ENCODE measurements at regions not wholly inside any gene's neighbourhood (a gene's known extent, or its start where the extent isn't known, plus 50 kb on each side); places are given as distances from the start of the nearest gene placed in this dataset.

DNA sequence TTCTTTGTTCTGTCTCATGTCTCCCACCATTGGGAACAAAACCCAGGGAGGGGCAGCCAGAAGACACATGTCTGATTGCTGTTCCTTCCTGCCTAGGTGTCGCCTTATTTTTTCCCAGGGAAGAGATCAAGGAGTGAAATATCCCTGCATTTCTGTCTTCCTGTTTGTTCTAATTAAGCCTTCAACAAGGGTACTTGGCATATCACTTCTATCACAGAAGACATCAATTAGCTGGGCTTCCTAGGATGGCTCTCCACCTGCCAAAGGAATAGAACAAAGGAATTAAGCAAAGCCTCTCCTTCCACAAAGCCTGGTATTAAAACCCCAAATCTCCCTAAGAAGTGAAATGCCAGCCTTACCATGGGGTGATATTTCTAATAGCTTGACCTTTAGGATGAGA lies 299.5 kb upstream of the CD180 start:
- Histone ChIP-seq H3K4me1 (ENCODE audit: control insufficient read depth in 2 of 2, insufficient read depth in 2 of 2, low read length in 2 of 2) (no peaks in the 10 kb centered on the region), H2AFZ (ENCODE audit: insufficient read depth, low read depth, low read length, poor library complexity, severe bottlenecking) (no peak overlapping the region), H3K36me3 (replicated peaks in 1 of 2; ENCODE audit: control extremely low read depth in 1 of 2, control insufficient read depth in 1 of 2, extremely low read depth in 1 of 2, insufficient read depth in 2 of 2, low read length in 1 of 2) (no peaks in the 10 kb centered on the region), H3K4me2 (replicated peaks; ENCODE audit: low read depth, low read length, poor library complexity, severe bottlenecking) (no peak overlapping the region), H3K79me2 (ENCODE audit: control insufficient read depth, insufficient read depth, low read length) (no peaks in the 10 kb centered on the region), H3K27me3 (replicated peaks in 1 of 4; ENCODE audit: control extremely low read depth in 1 of 4, control insufficient read depth in 3 of 4, insufficient read depth in 4 of 4, low read length in 3 of 4) (no peaks in the 10 kb centered on the region), H3K9ac (ENCODE audit: low read length) (no peak overlapping the region), H3K4me3 (ENCODE audit: control extremely low read depth in 1 of 5, extremely low read depth in 1 of 5, insufficient read depth in 1 of 5, low read depth in 2 of 5, low read length in 4 of 5) (no peak overlapping the region), H4K20me1 (ENCODE audit: control insufficient read depth, insufficient read depth, low read length, poor library complexity, severe bottlenecking) (no peaks in the 10 kb centered on the region), H3K27ac (ENCODE audit: low read length in 2 of 2) (no peak overlapping the region), H3K9me3 (ENCODE audit: control extremely low read depth in 1 of 3, control insufficient read depth in 2 of 3, insufficient read depth in 1 of 3, low read length in 2 of 3) (no peaks in the 10 kb centered on the region)
- ATAC-seq (ENCODE audit: low read depth) = no peak
- POLR2A ChIA-PET = no interaction called here
- no peaks in the 10 kb centered on the region for H3K4me1 Mint-ChIP-seq
- WGBS (ENCODE audit: insufficient coverage) = 100% methylated on average over 1 of the region's 1 CpG
- H3K4me3 Mint-ChIP-seq = no peak overlapping the region
- peaks cover 5% of the 10 kb centered on the region for H3K9me3 Mint-ChIP-seq (ENCODE audit: insufficient read depth)
- no peak for DNase-seq
- CTCF ChIA-PET = no interaction called here
- intact Hi-C loops (cut with micrococcal nuclease) = no loop called here
- no peaks in the 10 kb centered on the region for H3K27me3 Mint-ChIP-seq
- no peak overlapping the region for H3K27ac Mint-ChIP-seq
- TF ChIP-seq EZH2 (IDR thresholded peaks at IDR 0.05; ENCODE audit: borderline replicate concordance, insufficient read depth, low read depth, low read length, poor library complexity, severe bottlenecking) (no peak), CTCF (IDR thresholded peaks at IDR 0.05) (no peak)

DNA sequence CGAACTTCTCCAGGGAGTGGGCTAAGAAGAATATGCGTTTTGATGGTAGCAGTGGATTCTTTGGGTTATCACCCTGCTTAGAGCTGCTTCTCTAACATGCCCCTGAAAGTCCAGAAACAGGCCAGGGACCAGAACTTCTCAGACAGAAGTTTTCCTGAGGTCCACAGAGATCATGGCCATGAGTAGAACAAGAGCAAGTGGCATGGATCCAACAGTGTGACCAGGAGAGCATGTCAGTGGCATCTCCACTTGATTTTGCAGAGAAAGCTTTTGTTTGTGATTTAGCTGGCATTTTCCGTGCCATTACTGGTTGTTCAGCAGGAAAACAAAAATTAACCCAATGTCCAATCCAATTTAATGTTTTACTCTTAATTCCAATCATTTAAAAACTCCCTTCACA lies 298.5 kb upstream of the CD180 start:
- H4K20me1 ChIP-seq (ENCODE audit: control insufficient read depth, insufficient read depth, low read length, poor library complexity, severe bottlenecking) = no peaks in the 10 kb centered on the region
- H3K9ac ChIP-seq (ENCODE audit: low read length) = no peak overlapping the region
- H3K36me3 ChIP-seq (replicated peaks in 1 of 2; ENCODE audit: control extremely low read depth in 1 of 2, control insufficient read depth in 1 of 2, extremely low read depth in 1 of 2, insufficient read depth in 2 of 2, low read length in 1 of 2) = no peaks in the 10 kb centered on the region
- TF ChIP-seq EZH2 (IDR thresholded peaks at IDR 0.05; ENCODE audit: borderline replicate concordance, insufficient read depth, low read depth, low read length, poor library complexity, severe bottlenecking) (no peak), CTCF (IDR thresholded peaks at IDR 0.05) (no peak)
- Mint-ChIP-seq H3K4me3 (no peak overlapping the region), H3K4me1 (no peaks in the 10 kb centered on the region), H3K9me3 (ENCODE audit: insufficient read depth) (peaks cover 3% of the 10 kb centered on the region), H3K27ac (no peak overlapping the region), H3K27me3 (no peaks in the 10 kb centered on the region)
- H3K4me3 ChIP-seq (ENCODE audit: control extremely low read depth in 1 of 5, extremely low read depth in 1 of 5, insufficient read depth in 1 of 5, low read depth in 2 of 5, low read length in 4 of 5) = no peak overlapping the region
- H2AFZ ChIP-seq (ENCODE audit: insufficient read depth, low read depth, low read length, poor library complexity, severe bottlenecking) = no peak overlapping the region
- H3K27me3 ChIP-seq (replicated peaks in 1 of 4; ENCODE audit: control extremely low read depth in 1 of 4, control insufficient read depth in 3 of 4, insufficient read depth in 4 of 4, low read length in 3 of 4) = no peaks in the 10 kb centered on the region
- intact Hi-C loops (cut with micrococcal nuclease) = no loop called here
- 45% methylated on average over 2 of the region's 3 CpGs for WGBS (ENCODE audit: insufficient coverage)
- DNase-seq (no peak), ATAC-seq (ENCODE audit: low read depth) (no peak)
- no peak overlapping the region for H3K4me2 ChIP-seq (replicated peaks; ENCODE audit: low read depth, low read length, poor library complexity, severe bottlenecking)
- H3K9me3 ChIP-seq (ENCODE audit: control extremely low read depth in 1 of 3, control insufficient read depth in 2 of 3, insufficient read depth in 1 of 3, low read length in 2 of 3) = no peaks in the 10 kb centered on the region
- H3K27ac ChIP-seq (ENCODE audit: low read length in 2 of 2) = no peak overlapping the region
- CTCF ChIA-PET = interaction anchor here (0.8 kb wide), 1 partner anchor 160 kb away, joined by 3 read pairs; no protein-coding TSS in a partner anchor
- no peaks in the 10 kb centered on the region for H3K4me1 ChIP-seq (ENCODE audit: control insufficient read depth in 2 of 2, insufficient read depth in 2 of 2, low read length in 2 of 2)
- no peaks in the 10 kb centered on the region for H3K79me2 ChIP-seq (ENCODE audit: control insufficient read depth, insufficient read depth, low read length)
- POLR2A ChIA-PET = no interaction called here

Measured in B cell (primary cell).